Bone marrow (tissue), 2 donors: ENCODE measurements at regions not wholly inside any gene's neighbourhood (a gene's known extent, or its start where the extent isn't known, plus 50 kb on each side); places are given as distances from the start of the nearest gene placed in this dataset.

Experiments
- DNase-seq, 2 donors: peaks; one replicate each; lab custom pipeline; 2025; lab: John Stamatoyannopoulos, UW

- no peak for DNase-seq
Measured at GRCh38 chr2:186069676-186070075, 331.1 kb downstream of the FSIP2 start.

GRCh38 chr2:186085226-186085625 lies 346.6 kb downstream of the FSIP2 start:
- no peak for DNase-seq

GRCh38 chr2:186093174-186093573 lies 354.6 kb downstream of the FSIP2 start:
- no peak for DNase-seq

GRCh38 chr2:186098821-186099220 lies 360.2 kb downstream of the FSIP2 start:
- no peak for DNase-seq

GRCh38 chr2:186099826-186100225 lies 361.2 kb downstream of the FSIP2 start:
- no peak for DNase-seq

GRCh38 chr2:186100636-186101035 lies 362.0 kb downstream of the FSIP2 start:
- no peak for DNase-seq

- DNase-seq, result no peak
Measured at GRCh38 chr2:186101616-186102015, 363.0 kb downstream of the FSIP2 start.

GRCh38 chr2:186103276-186103675 lies 364.7 kb downstream of the FSIP2 start:
- DNase-seq, result no peak

- no peak for DNase-seq
Measured at GRCh38 chr2:186105016-186105724, 366.6 kb downstream of the FSIP2 start.

- no peak for DNase-seq
Measured at GRCh38 chr2:186108470-186108869, 369.9 kb downstream of the FSIP2 start.

GRCh38 chr2:186113284-186113683 lies 372.8 kb upstream of the ZC3H15 start:
- DNase-seq, result no peak

GRCh38 chr2:186125156-186125555 lies 360.9 kb upstream of the ZC3H15 start:
- no peak for DNase-seq

- DNase-seq, result no peak
Measured at GRCh38 chr2:186125625-186126024, 360.4 kb upstream of the ZC3H15 start.

GRCh38 chr2:186126181-186126580 lies 359.9 kb upstream of the ZC3H15 start:
- DNase-seq, result no peak

GRCh38 chr2:186129767-186130581 lies 356.1 kb upstream of the ZC3H15 start:
- DNase-seq, result no peak

- DNase-seq, result no peak
Measured at GRCh38 chr2:186130748-186131641, 355.1 kb upstream of the ZC3H15 start.

GRCh38 chr2:186135686-186136085 lies 350.4 kb upstream of the ZC3H15 start:
- no peak for DNase-seq

GRCh38 chr2:186136860-186137259 lies 349.2 kb upstream of the ZC3H15 start:
- DNase-seq, result no peak

GRCh38 chr2:186138845-186139244 lies 347.2 kb upstream of the ZC3H15 start:
- DNase-seq, result no peak

- DNase-seq, result no peak
Measured at GRCh38 chr2:186159101-186159500, 327.0 kb upstream of the ZC3H15 start.

GRCh38 chr2:186164325-186164724 lies 321.7 kb upstream of the ZC3H15 start:
- no peak for DNase-seq

- no peak for DNase-seq
Measured at GRCh38 chr2:186170693-186171092, 315.4 kb upstream of the ZC3H15 start.
